SK-N-SH treated with all-trans-retinoic acid at 6 μM for 48 hours (cell line): ENCODE measurements at regions not wholly inside any gene's neighbourhood (a gene's known extent, or its start where the extent isn't known, plus 50 kb on each side); places are given as distances from the start of the nearest gene placed in this dataset.

Source experiments
- ATAC-seq: fragments of 200-7000 bp; cut with Tn5 transposase; 3 replicates; pipeline ENCODE4 v1.9.1; 2020; ENCODE audit warnings: mild to moderate bottlenecking, moderate library complexity
- BACH2 ChIP-seq: fragments of 250-450 bp; sonication (Bioruptor Pico); IDR thresholded peaks from 2 replicates; pipeline ENCODE4 v1.9.0; 2021; ENCODE audit warnings: mild to moderate bottlenecking, borderline replicate concordance
- CSDC2 ChIP-seq: fragments of 250-450 bp; sonication (Bioruptor Pico); IDR thresholded peaks from 2 replicates; pipeline ENCODE4 v1.5.0; 2020; ENCODE audit warnings: mild to moderate bottlenecking, moderate library complexity
- CSRNP3 ChIP-seq: fragments of 250-450 bp; sonication (Bioruptor Pico); IDR thresholded peaks from 2 replicates; pipeline ENCODE4 v1.5.1; 2021; ENCODE audit warnings: mild to moderate bottlenecking, moderate library complexity
- ESRRG ChIP-seq: fragments of 250-450 bp; sonication (Bioruptor Pico); IDR thresholded peaks from 2 replicates; pipeline ENCODE4 v1.6.1; 2021; ENCODE audit warnings: mild to moderate bottlenecking
- GLIS3 ChIP-seq: fragments of 250-450 bp; sonication (Bioruptor Pico); IDR thresholded peaks from 2 replicates; pipeline ENCODE4 v1.5.0; 2020; ENCODE audit warnings: mild to moderate bottlenecking, moderate library complexity
- ISL1 ChIP-seq: fragments of 250-450 bp; sonication (Bioruptor Pico); IDR thresholded peaks from 2 replicates; pipeline ENCODE4 v2.1.2; 2022; ENCODE audit warnings: mild to moderate bottlenecking, moderate library complexity
- OSR1 ChIP-seq: fragments of 250-450 bp; sonication (Bioruptor Pico); IDR thresholded peaks from 2 replicates; pipeline ENCODE4 v1.8.0; 2022; ENCODE audit warnings: moderate library complexity, mild to moderate bottlenecking, inconsistent platforms
- PATZ1 ChIP-seq: fragments of 250-450 bp; sonication (Bioruptor Pico); IDR thresholded peaks from 2 replicates; pipeline ENCODE4 v1.8.0; 2020; ENCODE audit warnings: mild to moderate bottlenecking, moderate library complexity, borderline replicate concordance
- POU6F1 ChIP-seq: fragments of 250-450 bp; sonication (Bioruptor Pico); IDR thresholded peaks from 2 replicates; pipeline ENCODE4 v1.8.0; 2021; ENCODE audit warnings: low read depth, mild to moderate bottlenecking, moderate library complexity, borderline replicate concordance
- PPARA ChIP-seq: fragments of 250-450 bp; sonication (Bioruptor Pico); IDR thresholded peaks from 2 replicates; pipeline ENCODE4 v1.5.0; 2020; ENCODE audit warnings: mild to moderate bottlenecking, borderline replicate concordance
- RARB ChIP-seq: fragments of 250-450 bp; sonication (Bioruptor Pico); IDR thresholded peaks from 2 replicates; pipeline ENCODE4 v1.8.0; 2021; ENCODE audit warnings: mild to moderate bottlenecking, moderate library complexity
- SNAI2 ChIP-seq: fragments of 250-450 bp; sonication (Bioruptor Pico); IDR thresholded peaks from 2 replicates; pipeline ENCODE4 v1.5.0; 2020; ENCODE audit warnings: mild to moderate bottlenecking, moderate library complexity
- TCF4 ChIP-seq: fragments of 250-450 bp; sonication (Bioruptor Pico); IDR thresholded peaks from 2 replicates; pipeline ENCODE4 v1.8.0; 2021; ENCODE audit warnings: mild to moderate bottlenecking, moderate library complexity, borderline replicate concordance
- TOX ChIP-seq: fragments of 250-450 bp; sonication (Bioruptor Pico); IDR thresholded peaks from 2 replicates; pipeline ENCODE4 v1.8.0; 2021; ENCODE audit warnings: mild to moderate bottlenecking, moderate library complexity, borderline replicate concordance
- ZC3H10 ChIP-seq: fragments of 250-450 bp; sonication (Bioruptor Pico); IDR thresholded peaks from 2 replicates; pipeline ENCODE4 v1.5.1; 2021; ENCODE audit warnings: mild to moderate bottlenecking, moderate library complexity
- ZFP3 ChIP-seq: fragments of 250-450 bp; sonication (Bioruptor Pico); IDR thresholded peaks from 2 replicates; pipeline ENCODE4 v1.5.0; 2020; ENCODE audit warnings: mild to moderate bottlenecking, moderate library complexity
- ZFP30 ChIP-seq: fragments of 450-650 bp; formaldehyde crosslinking; IDR thresholded peaks from 2 replicates; pipeline ENCODE4 v1.5.0; 2022; ENCODE audit warnings: mild to moderate bottlenecking, moderate library complexity
- ZNF565 ChIP-seq: fragments of 450-650 bp; formaldehyde crosslinking; conservative IDR thresholded peaks from 2 replicates; pipeline ENCODE4 v1.5.0; 2020; ENCODE audit warnings: low read depth, mild to moderate bottlenecking, moderate library complexity
- ZNF70 ChIP-seq: fragments of 450-650 bp; formaldehyde crosslinking; IDR thresholded peaks from 2 replicates; pipeline ENCODE4 v1.5.0; 2020; ENCODE audit warnings: mild to moderate bottlenecking, moderate library complexity
- ZNF8 ChIP-seq: fragments of 450-650 bp; formaldehyde crosslinking; IDR thresholded peaks from 2 replicates; pipeline ENCODE4 v1.5.0; 2020; ENCODE audit warnings: mild to moderate bottlenecking, moderate library complexity

GRCh38 chr6:9401960-9402359 lies 966.6 kb upstream of the SLC35B3 start:
- no peak for ATAC-seq
- TF ChIP-seq SNAI2 (no peak), POU6F1 (CRISPR knock-in tag) (no peak), ZNF8 (CRISPR knock-in tag) (no peak), ZFP3 (CRISPR knock-in tag) (no peak), CSDC2 (no peak), GLIS3 (no peak), ZFP30 (CRISPR knock-in tag) (no peak), PATZ1 (CRISPR knock-in tag) (no peak), BACH2 (CRISPR knock-in tag) (no peak), ISL1 (CRISPR knock-in tag) (no peak), RARB (CRISPR knock-in tag) (no peak), CSRNP3 (CRISPR knock-in tag) (no peak)

- TF ChIP-seq BACH2 (CRISPR knock-in tag): no peak
- TF ChIP-seq PPARA (CRISPR knock-in tag): no peak
- no peak for TF ChIP-seq GLIS3
- no peak for TF ChIP-seq RARB (CRISPR knock-in tag)
- TF ChIP-seq PATZ1 (CRISPR knock-in tag): no peak
- no peak for TF ChIP-seq OSR1 (CRISPR knock-in tag)
- no peak for TF ChIP-seq ZFP30 (CRISPR knock-in tag)
- TF ChIP-seq ZNF565 (CRISPR knock-in tag): no peak
- no peak for TF ChIP-seq TOX (CRISPR knock-in tag)
- no peak for TF ChIP-seq ZFP3 (CRISPR knock-in tag)
- TF ChIP-seq ESRRG (CRISPR knock-in tag): no peak
- TF ChIP-seq ZNF70 (CRISPR knock-in tag): no peak
- TF ChIP-seq ZNF8 (CRISPR knock-in tag): no peak
- no peak for TF ChIP-seq ZC3H10 (CRISPR knock-in tag)
- no peak for TF ChIP-seq TCF4 (CRISPR knock-in tag)
- TF ChIP-seq, all 23 proteins: peak for 0
Measured at GRCh38 chr6:9399916-9400315, 964.6 kb upstream of the SLC35B3 start.

GRCh38 chr6:9398767-9399373 lies 963.5 kb upstream of the SLC35B3 start:
- ATAC-seq: peak; percentile 61
- TF ChIP-seq ZNF565 (CRISPR knock-in tag) (no peak), OSR1 (CRISPR knock-in tag) (no peak)

More at GRCh38 chr6:9399916-9400315, 964.6 kb upstream of the SLC35B3 start:
- no peak for ATAC-seq

GRCh38 chr6:9398071-9398766 lies 962.9 kb upstream of the SLC35B3 start:
- TF ChIP-seq PATZ1 (CRISPR knock-in tag) (no peak), ISL1 (CRISPR knock-in tag) (no peak)

More at GRCh38 chr6:9398071-9398766, 962.9 kb upstream of the SLC35B3 start:
- ATAC-seq: peak; percentile 19; the same call in 2 of the 3 replicates
